Endothelial cell of umbilical vein (primary cell): ENCODE measurements at regions not wholly inside any gene's neighbourhood (a gene's known extent, or its start where the extent isn't known, plus 50 kb on each side); places are given as distances from the start of the nearest gene placed in this dataset.

Source experiments
- BruUV-seq: library from RNA; stranded (reverse); fragments of 400-500 nt; replicated peaks from 2 replicates; lab custom pipeline; 2021; lab: Mats Ljungman, UMichigan
- CTCF ChIA-PET: fragments of 300-600, 350-600 bp; sonication (Branson Sonifier 250); formaldehyde crosslinking; loops from one replicate; lab custom pipeline; 2021; ENCODE audit warnings: antibody characterized with exemption, inconsistent platforms; lab: Charles Lee
- POLR2A ChIA-PET: fragments of 300-600, 350-600 bp; sonication (Branson Sonifier 250); formaldehyde crosslinking; loops from one replicate; lab custom pipeline; 2021; ENCODE audit warnings: antibody characterized with exemption, inconsistent platforms; lab: Charles Lee
- DNase-seq: peaks from one replicate; pipeline ENCODE4 v3.0.0-alpha.2; 2011; ENCODE audit warnings: low read depth, low spot score
- FAIRE-seq: peaks from 2 replicates; lab custom pipeline; 2011; peaks lifted over from hg19 to GRCh38; lab: Jason Lieb, UNC
- H2AFZ ChIP-seq: 2 replicates; pipeline ENCODE4 v1.6.0; 2012; ENCODE audit warnings: low read depth, low read length, control low read depth, inconsistent platforms
- H3K27ac ChIP-seq: 2 replicates; pipeline ENCODE4 v1.5.1; 2011; ENCODE audit warnings: low read depth, mild to moderate bottlenecking, control low read depth, low read length, moderate library complexity; ENCODE audit not compliant: insufficient read depth
- H3K27me3 ChIP-seq, 2 experiments: 2 replicates each; pipeline versions ENCODE4 v1.6.0 to v1.6.1; 2011; ENCODE audit warnings: low read length in 2 of 2, mixed read lengths in 1 of 2; ENCODE audit not compliant: control insufficient read depth in 2 of 2, insufficient read depth in 2 of 2
- H3K36me3 ChIP-seq, 2 experiments: 2 replicates in 1 of 2; 3 replicates in 1 of 2; pipeline ENCODE4 v1.5.1; 2011; ENCODE audit warnings: low read length in 2 of 2, mild to moderate bottlenecking in 1 of 2, moderate library complexity in 1 of 2; ENCODE audit not compliant: control insufficient read depth in 2 of 2, insufficient read depth in 2 of 2; ENCODE audit errors: extremely low read depth in 1 of 2
- H3K4me1 ChIP-seq: 3 replicates; pipeline ENCODE4 v1.5.1; 2011; ENCODE audit warnings: mild to moderate bottlenecking, low read length; ENCODE audit not compliant: control insufficient read depth, insufficient read depth; ENCODE audit errors: extremely low read depth
- H3K4me2 ChIP-seq: 2 replicates; pipeline ENCODE4 v1.6.1; 2011; ENCODE audit warnings: low read length, control low read depth, mixed read lengths; ENCODE audit not compliant: insufficient read depth
- H3K4me3 ChIP-seq, 3 experiments: fragments of 200-600 bp in 1 of 3; sonication (generic), shearing (Covaris generic) in 1 of 3; replicated peaks in 1 of 3; 2 replicates each; pipeline ENCODE4 v1.5.1; 2011 to 2016; ENCODE audit warnings: control low read depth in 3 of 3, low read length in 3 of 3, mild to moderate bottlenecking in 2 of 3, inconsistent platforms in 1 of 3, low read depth in 1 of 3, moderate library complexity in 1 of 3; ENCODE audit not compliant: insufficient read depth in 1 of 3
- H3K79me2 ChIP-seq: 2 replicates; pipeline ENCODE4 v1.6.0; 2012; ENCODE audit warnings: low read length, inconsistent platforms; ENCODE audit not compliant: control insufficient read depth, insufficient read depth
- H3K9ac ChIP-seq: replicated peaks from 2 replicates; pipeline ENCODE3; 2011; ENCODE audit warnings: low read length, control low read depth; ENCODE audit not compliant: insufficient read depth; ENCODE audit errors: extremely low read depth
- H3K9me1 ChIP-seq: replicated peaks from 3 replicates; pipeline ENCODE4 v1.6.0; 2011; ENCODE audit warnings: mild to moderate bottlenecking, low read length; ENCODE audit not compliant: control insufficient read depth, insufficient read depth; ENCODE audit errors: extremely low read depth
- H3K9me3 ChIP-seq: replicated peaks from 2 replicates; pipeline ENCODE4 v1.5.1; 2012; ENCODE audit warnings: low read length, inconsistent platforms; ENCODE audit not compliant: control insufficient read depth, insufficient read depth
- H4K20me1 ChIP-seq: replicated peaks from 2 replicates; pipeline ENCODE3; 2011; ENCODE audit warnings: mild to moderate bottlenecking, low read length; ENCODE audit not compliant: control insufficient read depth, insufficient read depth; ENCODE audit errors: extremely low read depth
- CTCF ChIP-seq, 2 donors: IDR thresholded peaks; 1 replicate in 1 of 2; 2 replicates in 1 of 2; pipeline ENCODE4 v1.5.1; 2011; ENCODE audit warnings: low read length in 2 of 2, mild to moderate bottlenecking in 2 of 2, moderate library complexity in 2 of 2, control low read depth in 1 of 2, inconsistent platforms in 1 of 2, low read depth in 1 of 2; ENCODE audit not compliant: insufficient read depth in 1 of 2; ENCODE audit errors: extremely low read depth in 1 of 2
- EZH2 ChIP-seq: IDR thresholded peaks from 2 replicates; pipeline ENCODE4 v1.6.1; 2012; ENCODE audit warnings: borderline replicate concordance, low read depth, mild to moderate bottlenecking, moderate library complexity, low read length, inconsistent platforms; ENCODE audit not compliant: severe bottlenecking
- FOS ChIP-seq: IDR thresholded peaks from 2 replicates; pipeline ENCODE4 v1.6.1; 2011; ENCODE audit warnings: mild to moderate bottlenecking, low read length, moderate library complexity, borderline replicate concordance; ENCODE audit not compliant: insufficient read depth
- GATA2 ChIP-seq: IDR thresholded peaks from 2 replicates; pipeline ENCODE4 v1.7.0; 2011; ENCODE audit warnings: low read depth, mild to moderate bottlenecking, moderate library complexity, mixed read lengths, low read length; ENCODE audit not compliant: insufficient read length, insufficient read depth
- JUN ChIP-seq: IDR thresholded peaks from 2 replicates; pipeline ENCODE4 v1.6.1; 2011; ENCODE audit warnings: borderline replicate concordance, low read depth; ENCODE audit not compliant: insufficient read length, insufficient read depth
- MYC ChIP-seq: IDR thresholded peaks from one replicate; pipeline ENCODE4 v1.6.1; 2011; ENCODE audit warnings: mild to moderate bottlenecking, low read depth, low read length
- POLR2A ChIP-seq: IDR thresholded peaks from 2 replicates; pipeline ENCODE4 v1.6.1; 2012; ENCODE audit warnings: low read depth, mild to moderate bottlenecking, control low read depth, low read length
- POLR2AphosphoS5 ChIP-seq: IDR thresholded peaks from 2 replicates; pipeline ENCODE4 v1.6.1; 2012; ENCODE audit warnings: low read depth, mild to moderate bottlenecking, control low read depth, low read length, moderate library complexity; ENCODE audit not compliant: insufficient read depth
- dilution Hi-C: fragments of 300-500 bp; cut with MboI; formaldehyde crosslinking; loops from one replicate; pipeline ENCODE4 v1.15.0; 2019; ENCODE audit warnings: low sequenced_read_pairs; ENCODE audit not compliant: extremely low pct_ligation_motif_present
- intact Hi-C: fragments of 100-400 bp; cut with micrococcal nuclease; formaldehyde crosslinking; loops from one replicate; pipeline ENCODE4 v1.10.0; 2022
- TF ChIP-seq, protein P1 (sequence below): IDR thresholded peaks from 2 replicates; pipeline ENCODE4 v1.6.1; 2011; ENCODE audit not compliant: insufficient read depth, insufficient read length

DNA sequence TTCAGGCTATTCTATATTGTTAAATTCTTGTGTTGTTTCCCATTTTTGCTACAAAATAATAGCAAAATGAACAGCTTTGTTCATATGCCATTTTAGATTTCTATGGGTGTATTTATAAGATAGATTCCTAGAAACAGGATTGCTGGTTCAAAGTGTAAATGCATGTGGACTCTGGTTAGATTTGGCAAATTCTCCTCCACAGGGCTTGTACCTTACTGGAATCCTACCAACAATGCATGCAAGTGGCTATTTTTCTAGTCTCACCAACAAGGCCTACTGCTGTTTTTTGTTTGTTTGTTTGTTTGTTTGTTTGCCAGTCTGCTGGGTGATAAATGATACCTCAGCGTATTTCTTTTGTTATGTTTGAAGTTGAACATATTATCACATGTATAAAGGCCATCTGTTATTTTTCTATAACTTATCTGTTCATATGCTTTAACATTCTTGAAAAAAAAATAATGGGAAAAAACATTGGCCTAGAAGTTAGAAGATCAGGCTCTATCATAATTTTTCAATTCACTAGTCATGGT, 87.1 kb upstream of the AHR start:
- intact Hi-C loops, result no loop called here
- BruUV-seq, result no TSS peak
- Histone ChIP-seq H4K20me1 (no peaks in the 10 kb centered on the region), H3K4me3 (no peak overlapping the region), H3K9me3 (no peaks in the 10 kb centered on the region), H3K4me1 (peaks cover 15% of the 10 kb centered on the region), H3K4me2 (no peak overlapping the region), H3K36me3 (no peaks in the 10 kb centered on the region), H3K27me3 (no peaks in the 10 kb centered on the region), H2AFZ (no peak overlapping the region), H3K27ac (no peak overlapping the region), H3K79me2 (no peaks in the 10 kb centered on the region), H3K9me1 (no peaks in the 10 kb centered on the region), H3K9ac (no peak overlapping the region)
- no peak for DNase-seq
- no peak for FAIRE-seq
- POLR2A ChIA-PET, result no interaction called here
- dilution Hi-C loops, result no loop called here
- CTCF ChIA-PET, result no interaction called here
- TF ChIP-seq GATA2 (no peak), MYC (no peak), POLR2AphosphoS5 (no peak), JUN (no peak), POLR2A (no peak), CTCF (IDR thresholded peaks at IDR 0.05; ENCODE audit: extremely low read depth in 1 of 2, insufficient read depth in 1 of 2, low read depth in 1 of 2, low read length in 2 of 2) (no peak), EZH2 (no peak), FOS (no peak)
- TF ChIP-seq, protein P1, sequence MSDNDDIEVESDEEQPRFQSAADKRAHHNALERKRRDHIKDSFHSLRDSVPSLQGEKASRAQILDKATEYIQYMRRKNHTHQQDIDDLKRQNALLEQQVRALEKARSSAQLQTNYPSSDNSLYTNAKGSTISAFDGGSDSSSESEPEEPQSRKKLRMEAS, result no peak
